ENCODE measurements at regions not wholly inside any gene's neighbourhood (a gene's known extent, or its start where the extent isn't known, plus 50 kb on each side); places are given as distances from the start of the nearest gene placed in this dataset.

- H3K4me3 Mint-ChIP-seq, result no peak overlapping the region
- no peak overlapping the region for H3K27ac Mint-ChIP-seq
- H3K9me3 Mint-ChIP-seq, result no peaks in the 10 kb centered on the region
- DNase-seq (ENCODE audit: low spot score) (no peak), ATAC-seq (no peak)
- H3K36me3 Mint-ChIP-seq, result no peaks in the 10 kb centered on the region
- H3K27me3 Mint-ChIP-seq, result peaks cover 0 to 6% of the 10 kb centered on the region in 2 donors
- H3K4me1 Mint-ChIP-seq (ENCODE audit: low read depth in 2 of 2), result no peaks in the 10 kb centered on the region
These were observed 148.7 kb upstream of the SLC1A4 start for GRCh38 chr2:64840426-64840881.

GRCh38 chr2:64841461-64841860 lies 147.7 kb upstream of the SLC1A4 start:
- H3K4me1 Mint-ChIP-seq (ENCODE audit: low read depth in 2 of 2), result no peaks in the 10 kb centered on the region
- ATAC-seq (no peak), DNase-seq (ENCODE audit: low spot score) (no peak)
- H3K27me3 Mint-ChIP-seq, result no peaks in the 10 kb centered on the region
- H3K9me3 Mint-ChIP-seq, result no peaks in the 10 kb centered on the region
- no peak overlapping the region for H3K27ac Mint-ChIP-seq
- no peak overlapping the region for H3K4me3 Mint-ChIP-seq
- H3K36me3 Mint-ChIP-seq, result no peaks in the 10 kb centered on the region

- ATAC-seq (no peak), DNase-seq (ENCODE audit: low spot score) (no peak)
- no peaks in the 10 kb centered on the region for H3K36me3 Mint-ChIP-seq
- no peaks in the 10 kb centered on the region for H3K9me3 Mint-ChIP-seq
- H3K4me3 Mint-ChIP-seq, result no peak overlapping the region
- H3K27me3 Mint-ChIP-seq, result no peaks in the 10 kb centered on the region
- no peak overlapping the region for H3K27ac Mint-ChIP-seq
- H3K4me1 Mint-ChIP-seq (ENCODE audit: low read depth in 2 of 2), result no peaks in the 10 kb centered on the region
These were observed 147.2 kb upstream of the SLC1A4 start for GRCh38 chr2:64842030-64842429.

GRCh38 chr2:64844087-64844486 lies 145.1 kb upstream of the SLC1A4 start:
- no peaks in the 10 kb centered on the region for H3K27me3 Mint-ChIP-seq
- DNase-seq (ENCODE audit: low spot score), result no peak
- H3K9me3 Mint-ChIP-seq, result no peaks in the 10 kb centered on the region
- H3K36me3 Mint-ChIP-seq, result no peaks in the 10 kb centered on the region
- H3K4me3 Mint-ChIP-seq, result no peak overlapping the region
- no peaks in the 10 kb centered on the region for H3K4me1 Mint-ChIP-seq (ENCODE audit: low read depth in 2 of 2)
- H3K27ac Mint-ChIP-seq, result no peak overlapping the region
- ATAC-seq, result no peak

GRCh38 chr2:64845273-64845905 lies 143.8 kb upstream of the SLC1A4 start:
- Mint-ChIP-seq H3K27me3 (no peaks in the 10 kb centered on the region), H3K9me3 (no peaks in the 10 kb centered on the region), H3K36me3 (no peaks in the 10 kb centered on the region), H3K27ac (no peak overlapping the region), H3K4me3 (no peak overlapping the region), H3K4me1 (ENCODE audit: low read depth in 2 of 2) (no peaks in the 10 kb centered on the region)
- ATAC-seq, result no peak
- DNase-seq (ENCODE audit: low spot score), result no peak

- H3K27ac Mint-ChIP-seq, result no peak overlapping the region
- H3K4me1 Mint-ChIP-seq (ENCODE audit: low read depth in 2 of 2), result no peaks in the 10 kb centered on the region
- DNase-seq (ENCODE audit: low spot score), result no peak
- no peaks in the 10 kb centered on the region for H3K9me3 Mint-ChIP-seq
- ATAC-seq, result no peak
- H3K36me3 Mint-ChIP-seq, result no peaks in the 10 kb centered on the region
- peaks cover 0 to 2% of the 10 kb centered on the region in 2 donors for H3K27me3 Mint-ChIP-seq
- H3K4me3 Mint-ChIP-seq, result no peak overlapping the region
These were observed 143.0 kb upstream of the SLC1A4 start for GRCh38 chr2:64846177-64846576.

GRCh38 chr2:64847930-64848329 lies 141.3 kb upstream of the SLC1A4 start:
- Mint-ChIP-seq H3K9me3 (no peaks in the 10 kb centered on the region), H3K4me1 (ENCODE audit: low read depth in 2 of 2) (no peaks in the 10 kb centered on the region), H3K36me3 (no peaks in the 10 kb centered on the region), H3K27ac (no peak overlapping the region), H3K27me3 (peaks cover 0 to 2% of the 10 kb centered on the region in 2 donors), H3K4me3 (no peak overlapping the region)
- ATAC-seq (no peak), DNase-seq (ENCODE audit: low spot score) (no peak)

GRCh38 chr2:64848363-64848762 lies 140.8 kb upstream of the SLC1A4 start:
- H3K36me3 Mint-ChIP-seq, result no peaks in the 10 kb centered on the region
- H3K4me3 Mint-ChIP-seq, result no peak overlapping the region
- H3K27ac Mint-ChIP-seq, result no peak overlapping the region
- ATAC-seq (no peak), DNase-seq (ENCODE audit: low spot score) (no peak)
- no peaks in the 10 kb centered on the region for H3K4me1 Mint-ChIP-seq (ENCODE audit: low read depth in 2 of 2)
- no peaks in the 10 kb centered on the region for H3K9me3 Mint-ChIP-seq
- H3K27me3 Mint-ChIP-seq, result peaks cover 0 to 2% of the 10 kb centered on the region in 2 donors

GRCh38 chr2:64848945-64849344 lies 140.3 kb upstream of the SLC1A4 start:
- Mint-ChIP-seq H3K4me3 (no peak overlapping the region), H3K9me3 (no peaks in the 10 kb centered on the region), H3K36me3 (no peaks in the 10 kb centered on the region), H3K4me1 (ENCODE audit: low read depth in 2 of 2) (peaks cover 0 to 3% of the 10 kb centered on the region in 2 donors), H3K27me3 (peaks cover 0 to 2% of the 10 kb centered on the region in 2 donors), H3K27ac (no peak overlapping the region)
- DNase-seq (ENCODE audit: low spot score), result no peak
- no peak for ATAC-seq

- DNase-seq (ENCODE audit: low spot score) (no peak), ATAC-seq (no peak)
- peaks cover 0 to 2% of the 10 kb centered on the region in 2 donors for H3K27me3 Mint-ChIP-seq
- H3K4me3 Mint-ChIP-seq, result no peak overlapping the region
- peaks cover 0 to 7% of the 10 kb centered on the region in 2 donors for H3K4me1 Mint-ChIP-seq (ENCODE audit: low read depth in 2 of 2)
- H3K9me3 Mint-ChIP-seq, result no peaks in the 10 kb centered on the region
- no peak overlapping the region for H3K27ac Mint-ChIP-seq
- no peaks in the 10 kb centered on the region for H3K36me3 Mint-ChIP-seq
These were observed 138.6 kb upstream of the SLC1A4 start for GRCh38 chr2:64850642-64851041.

- Mint-ChIP-seq H3K9me3 (no peaks in the 10 kb centered on the region), H3K4me3 (no peak overlapping the region), H3K4me1 (ENCODE audit: low read depth in 2 of 2) (peaks cover 0 to 7% of the 10 kb centered on the region in 2 donors), H3K27me3 (peaks cover 0 to 8% of the 10 kb centered on the region in 2 donors), H3K27ac (no peak overlapping the region), H3K36me3 (no peaks in the 10 kb centered on the region)
- DNase-seq (ENCODE audit: low spot score) (no peak), ATAC-seq (no peak)
These were observed 136.4 kb upstream of the SLC1A4 start for GRCh38 chr2:64852771-64853241.

GRCh38 chr2:64853306-64853705 lies 135.9 kb upstream of the SLC1A4 start:
- H3K9me3 Mint-ChIP-seq, result no peaks in the 10 kb centered on the region
- no peak overlapping the region for H3K27ac Mint-ChIP-seq
- H3K4me1 Mint-ChIP-seq (ENCODE audit: low read depth in 2 of 2), result peaks cover 0 to 7% of the 10 kb centered on the region in 2 donors
- H3K36me3 Mint-ChIP-seq, result no peaks in the 10 kb centered on the region
- H3K4me3 Mint-ChIP-seq, result no peak overlapping the region
- H3K27me3 Mint-ChIP-seq, result peaks cover 0 to 10% of the 10 kb centered on the region in 2 donors
- ATAC-seq (no peak), DNase-seq (ENCODE audit: low spot score) (no peak)

- ATAC-seq, result no peak
- no peaks in the 10 kb centered on the region for H3K36me3 Mint-ChIP-seq
These were observed 135.3 kb upstream of the SLC1A4 start for GRCh38 chr2:64853894-64854293.

GRCh38 chr2:64854773-64855237 lies 134.4 kb upstream of the SLC1A4 start:
- H3K27ac Mint-ChIP-seq, result no peak overlapping the region
- ATAC-seq (peak; percentile 65 to 67), DNase-seq (ENCODE audit: low spot score) (no peak)
- H3K36me3 Mint-ChIP-seq, result no peaks in the 10 kb centered on the region
- peaks cover 0 to 7% of the 10 kb centered on the region in 2 donors for H3K4me1 Mint-ChIP-seq (ENCODE audit: low read depth in 2 of 2)
- H3K4me3 Mint-ChIP-seq, result no peak overlapping the region
- H3K9me3 Mint-ChIP-seq, result no peaks in the 10 kb centered on the region
- H3K27me3 Mint-ChIP-seq, result peaks cover 7 to 12% of the 10 kb centered on the region in 2 donors

More at GRCh38 chr2:64853894-64854293, 135.3 kb upstream of the SLC1A4 start:
- H3K9me3 Mint-ChIP-seq, result no peaks in the 10 kb centered on the region
- peaks cover 4 to 11% of the 10 kb centered on the region in 2 donors for H3K27me3 Mint-ChIP-seq
- no peak for DNase-seq (ENCODE audit: low spot score)
- peak overlapping the region in 1 of 2 donors; percentile 38 for H3K27ac Mint-ChIP-seq
- peaks cover 0 to 7% of the 10 kb centered on the region in 2 donors for H3K4me1 Mint-ChIP-seq (ENCODE audit: low read depth in 2 of 2)
- H3K4me3 Mint-ChIP-seq, result no peak overlapping the region

All from natural killer cell treated with Interleukin-12 subunit alpha and Interleukin-12 subunit beta and Interleukin-15 and Interleukin-18, amount 100 ng/mL, for 72 hours (primary cell).